SK-N-SH (cell line): ENCODE measurements at regions not wholly inside any gene's neighbourhood (a gene's known extent, or its start where the extent isn't known, plus 50 kb on each side); places are given as distances from the start of the nearest gene placed in this dataset.

Experiments
- CHD2 ChIP-seq: fragments of 150-350 bp; IDR thresholded peaks from 2 replicates; pipeline ENCODE4 v1.6.1; 2018; ENCODE audit warnings: low read length; ENCODE audit not compliant: partially characterized antibody
- EZH2phosphoT487 ChIP-seq: fragments of 200-600 bp; sonication (generic); IDR thresholded peaks from 2 replicates; pipeline ENCODE4 v1.6.1; 2017; ENCODE audit warnings: low read depth, mixed run types, mild to moderate bottlenecking, antibody characterized with exemption, moderate library complexity, borderline replicate concordance
- MEF2A ChIP-seq: IDR thresholded peaks from 2 replicates; pipeline ENCODE4 v1.4.0; 2012; ENCODE audit warnings: low read depth, borderline replicate concordance
- POLR2AphosphoS5 ChIP-seq: IDR thresholded peaks from 2 replicates; pipeline ENCODE4 v1.6.1; 2012; ENCODE audit warnings: low read depth, low read length
- RAD21 ChIP-seq: IDR thresholded peaks from 2 replicates; pipeline ENCODE4 v1.6.1; 2012; ENCODE audit warnings: mild to moderate bottlenecking, low read length
- RFX5 ChIP-seq: IDR thresholded peaks from 2 replicates; pipeline ENCODE4 v1.6.1; 2012; ENCODE audit warnings: mild to moderate bottlenecking, improper control_type of control experiment, low read length
- SMC3 ChIP-seq: IDR thresholded peaks from 2 replicates; pipeline ENCODE4 v1.6.1; 2012; ENCODE audit warnings: low read depth, low read length, improper control_type of control experiment
- TEAD4 ChIP-seq: IDR thresholded peaks from 2 replicates; pipeline ENCODE4 v1.4.0; 2012; ENCODE audit warnings: mild to moderate bottlenecking, borderline replicate concordance; ENCODE audit not compliant: insufficient read depth
- TF ChIP-seq, protein P1 (sequence below): fragments of 200-600 bp; sonication (generic); IDR thresholded peaks from 2 replicates; pipeline ENCODE4 v1.6.1; 2017; ENCODE audit warnings: antibody characterized with exemption, mild to moderate bottlenecking, moderate library complexity

DNA sequence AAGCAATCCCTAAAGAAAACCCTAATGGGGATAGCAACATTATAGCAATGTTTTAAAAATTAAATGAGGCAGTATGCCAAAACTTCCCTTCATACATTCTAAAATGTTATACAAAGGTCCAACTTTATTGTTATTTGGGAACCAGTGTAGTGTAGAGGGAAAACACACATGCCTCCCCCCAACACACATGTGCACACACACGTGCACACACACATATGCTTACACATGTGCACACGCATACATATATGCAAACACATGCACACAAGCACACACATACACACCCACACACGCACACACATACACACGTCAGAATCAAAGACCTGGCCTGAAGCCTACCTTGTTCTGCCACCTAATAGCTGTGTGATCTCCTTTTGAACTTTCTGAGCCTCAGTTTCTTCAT lies 83.3 kb downstream of the SCN11A start:
- TF ChIP-seq MEF2A (no peak), RAD21 (no peak), TEAD4 (no peak), RFX5 (no peak), SMC3 (no peak), POLR2AphosphoS5 (no peak), EZH2phosphoT487 (no peak), CHD2 (no peak)
- TF ChIP-seq, protein P1, sequence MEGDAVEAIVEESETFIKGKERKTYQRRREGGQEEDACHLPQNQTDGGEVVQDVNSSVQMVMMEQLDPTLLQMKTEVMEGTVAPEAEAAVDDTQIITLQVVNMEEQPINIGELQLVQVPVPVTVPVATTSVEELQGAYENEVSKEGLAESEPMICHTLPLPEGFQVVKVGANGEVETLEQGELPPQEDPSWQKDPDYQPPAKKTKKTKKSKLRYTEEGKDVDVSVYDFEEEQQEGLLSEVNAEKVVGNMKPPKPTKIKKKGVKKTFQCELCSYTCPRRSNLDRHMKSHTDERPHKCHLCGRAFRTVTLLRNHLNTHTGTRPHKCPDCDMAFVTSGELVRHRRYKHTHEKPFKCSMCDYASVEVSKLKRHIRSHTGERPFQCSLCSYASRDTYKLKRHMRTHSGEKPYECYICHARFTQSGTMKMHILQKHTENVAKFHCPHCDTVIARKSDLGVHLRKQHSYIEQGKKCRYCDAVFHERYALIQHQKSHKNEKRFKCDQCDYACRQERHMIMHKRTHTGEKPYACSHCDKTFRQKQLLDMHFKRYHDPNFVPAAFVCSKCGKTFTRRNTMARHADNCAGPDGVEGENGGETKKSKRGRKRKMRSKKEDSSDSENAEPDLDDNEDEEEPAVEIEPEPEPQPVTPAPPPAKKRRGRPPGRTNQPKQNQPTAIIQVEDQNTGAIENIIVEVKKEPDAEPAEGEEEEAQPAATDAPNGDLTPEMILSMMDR, result no peak
